ENCODE measurements at regions not wholly inside any gene's neighbourhood (a gene's known extent, or its start where the extent isn't known, plus 50 kb on each side); places are given as distances from the start of the nearest gene placed in this dataset.
A peak's percentile ranks its signal among the peaks of the same experiment; 100 is the strongest.

GRCh38 chr2:129864719-129865118, 114.7 kb upstream of the RAB6C start:
- Histone ChIP-seq H3K9me3 (ENCODE audit: low read length) (no peaks in the 10 kb centered on the region), H3K4me3 (replicated peaks in 1 of 3; ENCODE audit: insufficient read depth in 1 of 3, low read depth in 2 of 3, low read length in 3 of 3) (no peak overlapping the region), H3K79me2 (ENCODE audit: insufficient read depth, low read length) (no peaks in the 10 kb centered on the region), H3K27ac (ENCODE audit: extremely low read length, insufficient read depth, low read length) (no peak overlapping the region), H3K4me1 (ENCODE audit: insufficient read depth, low read length) (no peaks in the 10 kb centered on the region), H3K9ac (ENCODE audit: insufficient read depth, low read depth, low read length) (no peak overlapping the region), H3K27me3 (ENCODE audit: control insufficient read depth in 1 of 2, insufficient read depth in 2 of 2, low read length in 2 of 2) (peaks cover 2 to 26% of the 10 kb centered on the region in 2 experiments; a peak in 4 of 5 replicates), H3K4me2 (ENCODE audit: low read depth, low read length) (no peak overlapping the region), H3K36me3 (replicated peaks in 1 of 2; ENCODE audit: control insufficient read depth in 1 of 2, insufficient read depth in 2 of 2, low read length in 2 of 2) (no peaks in the 10 kb centered on the region), H2AFZ (ENCODE audit: low read length) (no peak overlapping the region), H4K20me1 (ENCODE audit: insufficient read depth, low read length) (no peaks in the 10 kb centered on the region)
- ATAC-seq (no peak), DNase-seq (ENCODE audit: low spot score) (no peak), FAIRE-seq (no peak)
- TF ChIP-seq CAMTA2 (CRISPR knock-in tag; IDR thresholded peaks at IDR 0.05; ENCODE audit: borderline replicate concordance), result no peak
- TF ChIP-seq ZBTB3 (CRISPR knock-in tag; IDR thresholded peaks at IDR 0.05; ENCODE audit: borderline replicate concordance, low read depth), result no peak
- no peak for TF ChIP-seq RFXANK (CRISPR knock-in tag; IDR thresholded peaks at IDR 0.05)
- TF ChIP-seq ZNF235 (CRISPR knock-in tag; IDR thresholded peaks at IDR 0.05; ENCODE audit: borderline replicate concordance), result no peak
- no peak for TF ChIP-seq FOSL1 (CRISPR knock-in tag; IDR thresholded peaks at IDR 0.05; ENCODE audit: borderline replicate concordance)
- no peak for TF ChIP-seq ELF4 (CRISPR knock-in tag; IDR thresholded peaks at IDR 0.05; ENCODE audit: borderline replicate concordance)
- no TSS peak for BruUV-seq (replicated peaks)
- in situ Hi-C loops (cut with HindIII; ENCODE audit: extremely low pct_ligation_motif_present, low pct_unique_long_range_greater_than_20kb), result no loop called here
- intact Hi-C loops (cut with micrococcal nuclease; ENCODE audit: unreplicated experiment), result no loop called here
- ChIA-PET POLR2A (no interaction called here), CTCF (ENCODE audit: low intra/inter-chr PET ratio, low total read pairs) (no interaction called here)
- 33% methylated on average over 1 of the region's 1 CpG for WGBS (ENCODE audit: low lambda C conversion rate)

- Histone ChIP-seq H3K4me1 (ENCODE audit: insufficient read depth, low read length) (no peaks in the 10 kb centered on the region), H4K20me1 (ENCODE audit: insufficient read depth, low read length) (no peaks in the 10 kb centered on the region), H3K36me3 (replicated peaks in 1 of 2; ENCODE audit: control insufficient read depth in 1 of 2, insufficient read depth in 2 of 2, low read length in 2 of 2) (no peaks in the 10 kb centered on the region), H3K27me3 (ENCODE audit: control insufficient read depth in 1 of 2, insufficient read depth in 2 of 2, low read length in 2 of 2) (peaks cover 2 to 26% of the 10 kb centered on the region in 2 experiments; a peak in 4 of 5 replicates), H3K4me2 (ENCODE audit: low read depth, low read length) (no peak overlapping the region), H2AFZ (ENCODE audit: low read length) (no peak overlapping the region), H3K79me2 (ENCODE audit: insufficient read depth, low read length) (no peaks in the 10 kb centered on the region), H3K4me3 (replicated peaks in 1 of 3; ENCODE audit: insufficient read depth in 1 of 3, low read depth in 2 of 3, low read length in 3 of 3) (no peak overlapping the region), H3K9me3 (ENCODE audit: low read length) (no peaks in the 10 kb centered on the region), H3K9ac (ENCODE audit: insufficient read depth, low read depth, low read length) (no peak overlapping the region), H3K27ac (ENCODE audit: extremely low read length, insufficient read depth, low read length) (no peak overlapping the region)
- WGBS (ENCODE audit: low lambda C conversion rate), result 35% methylated on average over 11 of the region's 11 CpGs
- no peak for DNase-seq (ENCODE audit: low spot score)
- intact Hi-C loops (cut with micrococcal nuclease; ENCODE audit: unreplicated experiment) (no loop called here), in situ Hi-C loops (cut with HindIII; ENCODE audit: extremely low pct_ligation_motif_present, low pct_unique_long_range_greater_than_20kb) (no loop called here)
- BruUV-seq (replicated peaks), result no TSS peak
- CTCF ChIA-PET (ENCODE audit: low intra/inter-chr PET ratio, low total read pairs), result no interaction called here
- peak; percentile 43; the same call in 1 of the 3 replicates for ATAC-seq
- POLR2A ChIA-PET, result no interaction called here
- TF ChIP-seq ZC3H4 (CRISPR knock-in tag; IDR thresholded peaks at IDR 0.05; ENCODE audit: borderline replicate concordance) (no peak), MXD3 (CRISPR knock-in tag; IDR thresholded peaks at IDR 0.05) (no peak), THAP8 (CRISPR knock-in tag; IDR thresholded peaks at IDR 0.05; ENCODE audit: borderline replicate concordance) (no peak), XBP1 (CRISPR knock-in tag; IDR thresholded peaks at IDR 0.05) (no peak), ZNF598 (CRISPR knock-in tag; IDR thresholded peaks at IDR 0.05; ENCODE audit: borderline replicate concordance) (no peak), ZFP36 (IDR thresholded peaks at IDR 0.05; ENCODE audit: borderline replicate concordance, low read depth, low read length, partially characterized antibody) (no peak), AGO2 (optimal IDR thresholded peaks at IDR 0.05; ENCODE audit: low read depth, low read length) (no peak), RARG (CRISPR knock-in tag; IDR thresholded peaks at IDR 0.05; ENCODE audit: low read depth) (no peak), ZNF382 (CRISPR knock-in tag; IDR thresholded peaks at IDR 0.05; ENCODE audit: borderline replicate concordance) (no peak)
- FAIRE-seq, result no peak
These were observed 113.5 kb upstream of the RAB6C start for GRCh38 chr2:129865976-129866375.
